ENCODE measurements at regions not wholly inside any gene's neighbourhood (a gene's known extent, or its start where the extent isn't known, plus 50 kb on each side); places are given as distances from the start of the nearest gene placed in this dataset.
"Not testable (repeated sequence)": the region's sequence is repeated elsewhere in the genome, so short reads cannot be mapped to it uniquely, and the experiment has no call there.

DNA sequence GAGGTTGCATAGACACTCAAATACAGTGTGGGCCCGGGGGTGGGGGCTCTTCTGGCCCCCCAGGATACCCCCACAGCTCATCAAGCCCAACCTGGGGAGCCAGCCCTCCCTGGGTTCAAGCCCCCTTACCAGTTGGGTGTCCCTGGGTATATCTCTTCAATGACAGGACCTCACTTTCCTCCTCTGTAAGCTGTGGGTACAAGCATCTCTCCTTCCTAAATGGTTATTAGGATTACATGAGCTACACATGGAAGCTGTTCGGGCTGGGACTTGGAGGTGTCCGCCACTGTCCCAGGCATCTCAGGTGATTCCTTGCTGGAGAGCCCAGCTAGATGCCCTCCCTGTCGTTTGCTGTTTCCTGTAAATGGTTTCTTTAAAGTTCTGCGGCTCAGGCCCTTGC lies 103.5 kb downstream of the CRLF3 start:
- not testable (repeated sequence) for H3K4me1 ChIP-seq (ENCODE audit: control insufficient read depth, insufficient read depth, low read length, poor library complexity, severe bottlenecking); H3K4me3 ChIP-seq (ENCODE audit: insufficient read depth, low read depth, low read length, poor library complexity, severe bottlenecking); H3K9me3 ChIP-seq (ENCODE audit: control insufficient read depth, low read length); H3K27ac ChIP-seq (ENCODE audit: insufficient read depth, low read length, poor library complexity, severe bottlenecking); DNase-seq; H3K27me3 ChIP-seq (replicated peaks; ENCODE audit: control insufficient read depth, insufficient read depth, low read length, poor library complexity, severe bottlenecking); H3K36me3 ChIP-seq (ENCODE audit: control insufficient read depth, insufficient read depth, low read length)

DNA sequence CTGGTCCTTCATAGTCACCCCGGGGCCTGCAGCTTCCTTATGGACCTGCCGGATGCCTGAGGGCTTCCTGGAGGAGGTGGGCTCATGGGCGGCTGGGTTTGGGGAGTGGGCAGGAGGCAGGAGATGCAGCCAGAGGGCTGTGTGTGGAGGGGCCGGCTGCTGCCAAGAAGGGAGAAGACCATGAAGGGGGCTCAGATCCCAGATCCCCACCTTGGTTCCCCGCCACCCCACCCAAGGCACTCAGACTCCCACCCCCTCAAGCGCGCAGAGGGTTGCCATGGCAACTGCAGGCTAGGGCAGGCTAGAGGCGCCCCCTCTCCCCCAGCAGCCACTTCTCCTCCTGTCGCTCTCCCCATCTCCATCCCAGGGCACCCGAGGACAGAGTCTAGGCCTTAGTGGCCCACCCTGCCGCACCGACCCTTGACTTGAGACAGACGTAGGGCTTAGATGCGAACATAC lies 104.5 kb downstream of the CRLF3 start:
- no peaks in the 10 kb centered on the region for H3K27me3 ChIP-seq (replicated peaks; ENCODE audit: control insufficient read depth, insufficient read depth, low read length, poor library complexity, severe bottlenecking)
- no peaks in the 10 kb centered on the region for H3K9me3 ChIP-seq (ENCODE audit: control insufficient read depth, low read length)
- no peak overlapping the region for H3K4me3 ChIP-seq (ENCODE audit: insufficient read depth, low read depth, low read length, poor library complexity, severe bottlenecking)
- no peaks in the 10 kb centered on the region for H3K4me1 ChIP-seq (ENCODE audit: control insufficient read depth, insufficient read depth, low read length, poor library complexity, severe bottlenecking)
- H3K27ac ChIP-seq (ENCODE audit: insufficient read depth, low read length, poor library complexity, severe bottlenecking), result no peak overlapping the region
- H3K36me3 ChIP-seq (ENCODE audit: control insufficient read depth, insufficient read depth, low read length), result no peaks in the 10 kb centered on the region
- no peak for DNase-seq

DNA sequence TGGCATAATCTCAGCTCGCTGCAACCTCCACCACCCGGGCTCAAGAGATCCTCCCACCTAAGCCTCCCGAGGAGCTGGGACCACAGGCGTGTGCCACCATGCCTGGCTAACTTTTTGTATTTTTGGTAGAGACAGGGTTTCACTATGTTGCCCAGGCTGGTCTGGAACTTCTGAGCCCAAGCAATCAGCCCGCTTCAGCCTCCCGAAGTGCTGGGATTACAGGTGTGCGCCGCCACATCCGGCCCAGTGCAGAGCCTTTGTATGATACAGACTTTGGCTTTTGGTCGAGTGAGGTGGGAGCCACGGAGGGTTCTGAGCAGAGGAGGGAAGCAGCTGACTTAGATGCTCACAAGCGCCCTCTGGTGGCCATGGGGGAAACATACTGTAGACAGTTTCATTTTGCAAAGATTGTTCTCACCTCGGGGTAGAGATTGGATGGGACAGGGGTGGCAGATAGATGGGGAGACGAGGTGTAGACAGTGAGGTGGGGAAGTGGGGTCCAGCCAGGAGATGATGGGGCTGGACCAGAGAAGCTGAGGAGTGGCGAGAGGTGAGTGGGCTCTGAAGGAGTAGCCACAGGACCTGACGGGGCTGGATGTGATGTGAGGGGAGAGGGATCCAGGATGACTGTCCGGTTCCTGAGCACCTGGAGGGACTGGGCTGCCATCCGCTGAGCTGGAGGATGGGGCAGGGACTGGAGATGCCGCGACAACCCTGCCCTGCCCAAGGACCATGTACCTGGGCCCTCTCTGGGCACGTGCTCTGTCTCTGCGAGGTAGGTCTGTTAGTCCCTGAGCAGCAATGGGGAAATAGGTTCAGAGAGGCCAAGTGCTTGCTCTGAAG lies 105.1 kb downstream of the CRLF3 start:
- H3K9me3 ChIP-seq (ENCODE audit: control insufficient read depth, low read length); H3K4me3 ChIP-seq (ENCODE audit: insufficient read depth, low read depth, low read length, poor library complexity, severe bottlenecking); H3K4me1 ChIP-seq (ENCODE audit: control insufficient read depth, insufficient read depth, low read length, poor library complexity, severe bottlenecking); H3K27me3 ChIP-seq (replicated peaks; ENCODE audit: control insufficient read depth, insufficient read depth, low read length, poor library complexity, severe bottlenecking); H3K36me3 ChIP-seq (ENCODE audit: control insufficient read depth, insufficient read depth, low read length); H3K27ac ChIP-seq (ENCODE audit: insufficient read depth, low read length, poor library complexity, severe bottlenecking): not testable (repeated sequence)
- DNase-seq, result peak; percentile 48 to 67 (median 57)

DNA sequence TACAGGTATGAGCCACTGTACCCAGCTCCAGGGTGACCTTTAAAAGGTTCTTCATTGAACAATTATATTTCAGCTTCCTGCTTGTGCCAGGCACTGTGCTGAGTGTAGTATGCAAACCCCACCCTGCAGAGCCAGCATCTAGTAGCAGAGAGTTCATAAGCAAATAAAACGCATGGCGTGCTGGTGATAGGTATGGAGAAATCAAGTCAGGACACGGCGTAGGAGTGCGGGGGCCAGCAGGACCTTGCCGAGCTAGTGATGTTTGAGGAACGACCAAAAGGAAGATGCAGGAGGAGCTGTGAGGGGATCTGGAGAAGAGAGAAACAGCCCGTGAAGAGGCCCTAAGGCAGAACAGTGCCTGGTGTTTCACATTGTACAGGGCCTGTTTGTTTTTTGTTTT lies 105.8 kb downstream of the CRLF3 start:
- H3K4me1 ChIP-seq (ENCODE audit: control insufficient read depth, insufficient read depth, low read length, poor library complexity, severe bottlenecking); H3K27me3 ChIP-seq (replicated peaks; ENCODE audit: control insufficient read depth, insufficient read depth, low read length, poor library complexity, severe bottlenecking); H3K9me3 ChIP-seq (ENCODE audit: control insufficient read depth, low read length); H3K36me3 ChIP-seq (ENCODE audit: control insufficient read depth, insufficient read depth, low read length); H3K4me3 ChIP-seq (ENCODE audit: insufficient read depth, low read depth, low read length, poor library complexity, severe bottlenecking); DNase-seq; H3K27ac ChIP-seq (ENCODE audit: insufficient read depth, low read length, poor library complexity, severe bottlenecking): not testable (repeated sequence)

DNA sequence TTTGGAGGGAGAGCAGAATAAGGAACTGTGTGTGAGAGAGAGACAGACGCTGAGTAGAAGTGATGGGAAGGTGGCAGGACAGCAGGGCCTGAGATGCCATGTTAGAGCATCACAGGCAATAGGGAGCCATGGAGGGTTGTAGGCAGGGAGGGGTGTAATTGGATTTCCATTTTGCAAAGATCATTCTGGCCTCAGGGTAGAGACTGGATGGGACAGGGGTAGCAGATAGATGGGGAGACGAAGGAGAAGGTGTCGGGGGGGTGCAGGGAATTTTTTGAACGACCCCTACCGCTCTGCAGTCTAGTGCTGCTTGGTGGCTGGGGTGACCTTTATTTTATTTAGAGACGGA lies 106.4 kb downstream of the CRLF3 start:
- not testable (repeated sequence) for H3K36me3 ChIP-seq (ENCODE audit: control insufficient read depth, insufficient read depth, low read length); H3K27me3 ChIP-seq (replicated peaks; ENCODE audit: control insufficient read depth, insufficient read depth, low read length, poor library complexity, severe bottlenecking); DNase-seq; H3K27ac ChIP-seq (ENCODE audit: insufficient read depth, low read length, poor library complexity, severe bottlenecking); H3K4me1 ChIP-seq (ENCODE audit: control insufficient read depth, insufficient read depth, low read length, poor library complexity, severe bottlenecking); H3K4me3 ChIP-seq (ENCODE audit: insufficient read depth, low read depth, low read length, poor library complexity, severe bottlenecking); H3K9me3 ChIP-seq (ENCODE audit: control insufficient read depth, low read length)

DNA sequence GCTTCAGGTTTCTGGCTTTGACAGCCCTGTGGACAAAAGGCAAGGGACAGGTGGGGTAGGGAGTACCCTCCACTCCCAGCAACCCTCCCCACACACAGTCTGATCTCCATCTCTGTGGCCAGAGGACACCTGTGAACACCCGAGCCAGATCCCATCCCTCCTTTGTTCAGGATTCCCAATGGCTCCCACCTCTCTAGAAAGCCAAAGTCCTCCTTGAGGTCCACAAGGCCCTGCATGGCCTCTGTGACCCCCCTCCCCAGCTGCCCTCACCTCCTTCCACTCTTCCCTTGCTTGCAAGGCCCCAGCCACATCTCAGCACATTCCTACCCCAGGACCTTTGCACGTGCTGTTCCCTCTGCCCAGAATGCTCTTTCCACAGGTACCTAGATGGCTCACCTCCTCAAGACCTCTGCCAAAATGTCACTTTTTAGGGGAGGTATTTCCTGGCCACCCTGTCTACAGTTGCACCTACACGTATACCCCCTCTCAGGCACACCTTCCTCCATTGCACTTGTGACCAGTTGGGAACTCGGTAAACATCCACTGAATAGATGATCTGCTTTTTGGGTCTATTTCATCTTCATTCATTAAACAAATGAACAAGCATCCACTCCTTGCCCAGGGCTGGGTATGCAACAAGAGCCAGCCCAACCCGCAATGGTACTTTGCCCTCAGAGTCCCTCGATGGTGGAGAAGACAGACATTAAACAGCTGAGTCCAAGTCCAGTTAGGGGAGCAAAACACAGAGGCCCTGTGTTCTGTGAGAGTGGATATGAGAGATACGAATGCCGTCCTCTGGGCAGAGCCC lies 107.0 kb downstream of the CRLF3 start:
- Histone ChIP-seq H3K36me3 (ENCODE audit: control insufficient read depth, insufficient read depth, low read length) (no peaks in the 10 kb centered on the region), H3K27me3 (replicated peaks; ENCODE audit: control insufficient read depth, insufficient read depth, low read length, poor library complexity, severe bottlenecking) (no peaks in the 10 kb centered on the region), H3K27ac (ENCODE audit: insufficient read depth, low read length, poor library complexity, severe bottlenecking) (no peak overlapping the region), H3K4me1 (ENCODE audit: control insufficient read depth, insufficient read depth, low read length, poor library complexity, severe bottlenecking) (no peaks in the 10 kb centered on the region), H3K9me3 (ENCODE audit: control insufficient read depth, low read length) (no peaks in the 10 kb centered on the region), H3K4me3 (ENCODE audit: insufficient read depth, low read depth, low read length, poor library complexity, severe bottlenecking) (no peak overlapping the region)
- no peak for DNase-seq

DNA sequence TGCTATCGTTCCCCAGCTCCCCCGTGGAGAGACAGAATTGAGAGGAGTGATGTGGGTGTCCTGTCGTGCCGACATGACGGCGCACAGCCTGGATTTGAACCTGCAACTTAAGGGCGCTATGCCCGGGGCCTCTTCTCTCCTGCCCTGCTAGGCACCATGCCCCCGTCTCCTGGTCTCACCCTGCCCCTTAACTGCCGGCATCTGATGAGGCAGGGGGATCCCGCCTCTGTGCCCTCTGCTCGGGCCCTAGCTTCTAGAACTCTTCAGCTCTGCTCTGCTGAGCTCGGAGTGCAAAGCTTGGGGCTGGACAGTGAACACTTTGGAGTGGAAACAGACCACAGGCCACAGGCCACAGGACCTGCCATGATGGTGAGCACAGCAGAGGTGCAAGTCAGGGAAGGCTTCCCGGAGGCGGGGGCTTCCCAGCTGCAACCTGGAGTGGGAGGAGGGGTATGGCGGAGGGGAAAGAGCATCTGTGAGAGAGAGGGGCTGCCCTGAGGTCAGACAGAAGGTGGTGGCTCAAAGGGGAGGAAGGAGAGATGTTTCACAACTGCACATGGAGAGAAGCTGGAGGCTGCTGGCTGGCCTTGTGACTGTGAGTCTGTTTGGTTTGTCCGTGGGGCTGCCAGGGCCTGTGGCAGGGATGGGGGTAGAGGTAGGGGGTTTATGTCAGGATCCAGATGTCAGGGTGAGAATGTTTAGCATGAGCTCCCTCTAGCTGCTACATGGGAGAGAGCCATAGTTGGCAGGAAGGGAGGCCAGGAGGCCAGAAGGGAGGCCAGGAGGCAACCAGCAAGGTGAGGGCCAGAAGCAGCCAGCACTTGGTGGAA lies 107.8 kb downstream of the CRLF3 start:
- Histone ChIP-seq H3K4me3 (ENCODE audit: insufficient read depth, low read depth, low read length, poor library complexity, severe bottlenecking) (no peak overlapping the region), H3K36me3 (ENCODE audit: control insufficient read depth, insufficient read depth, low read length) (no peaks in the 10 kb centered on the region), H3K27me3 (replicated peaks; ENCODE audit: control insufficient read depth, insufficient read depth, low read length, poor library complexity, severe bottlenecking) (no peaks in the 10 kb centered on the region), H3K4me1 (ENCODE audit: control insufficient read depth, insufficient read depth, low read length, poor library complexity, severe bottlenecking) (no peaks in the 10 kb centered on the region), H3K9me3 (ENCODE audit: control insufficient read depth, low read length) (no peaks in the 10 kb centered on the region), H3K27ac (ENCODE audit: insufficient read depth, low read length, poor library complexity, severe bottlenecking) (no peak overlapping the region)
- DNase-seq, result no peak

DNA sequence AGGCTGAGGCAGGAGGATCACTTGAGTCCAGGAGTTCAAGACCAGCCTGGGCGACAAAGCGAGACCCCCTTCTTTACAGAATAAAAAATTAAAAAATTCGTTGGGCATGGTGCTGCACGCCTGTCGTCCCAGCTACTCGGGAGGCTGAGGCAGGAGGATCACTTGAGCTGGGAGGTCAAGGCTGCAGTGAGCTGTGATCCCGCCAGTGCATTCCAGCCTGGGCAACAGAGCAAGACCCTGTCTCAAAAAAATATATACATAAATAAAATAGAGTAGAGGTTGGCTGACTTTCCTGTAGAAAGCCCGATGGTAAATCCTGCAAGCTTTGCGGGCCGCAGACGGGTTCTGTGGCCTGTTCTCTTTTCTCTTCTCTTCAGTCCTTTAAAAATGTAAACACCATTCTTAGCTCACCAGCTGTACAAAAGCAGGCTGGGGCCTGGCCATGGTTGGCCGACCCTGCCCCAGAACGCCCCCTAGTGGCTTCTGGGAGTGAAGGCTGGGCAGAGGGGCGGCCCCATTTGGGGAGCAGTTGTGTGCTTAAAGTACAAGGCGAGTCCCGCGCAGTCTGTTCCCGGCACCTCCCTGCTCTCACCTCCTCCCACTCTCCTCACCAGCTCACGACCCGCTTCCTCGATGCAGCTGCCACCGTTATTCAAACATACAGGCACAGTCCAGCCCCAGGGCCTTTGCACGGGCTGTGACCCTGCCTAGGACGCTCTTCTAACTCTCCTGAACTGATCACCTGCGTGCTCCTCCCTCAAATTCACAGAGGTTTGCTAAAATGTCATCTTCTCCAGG lies 109.5 kb downstream of the CRLF3 start:
- H3K4me3 ChIP-seq (ENCODE audit: insufficient read depth, low read depth, low read length, poor library complexity, severe bottlenecking); H3K27me3 ChIP-seq (replicated peaks; ENCODE audit: control insufficient read depth, insufficient read depth, low read length, poor library complexity, severe bottlenecking); H3K9me3 ChIP-seq (ENCODE audit: control insufficient read depth, low read length); H3K4me1 ChIP-seq (ENCODE audit: control insufficient read depth, insufficient read depth, low read length, poor library complexity, severe bottlenecking); H3K27ac ChIP-seq (ENCODE audit: insufficient read depth, low read length, poor library complexity, severe bottlenecking); H3K36me3 ChIP-seq (ENCODE audit: control insufficient read depth, insufficient read depth, low read length): not testable (repeated sequence)
- peak in 2 of 3 donors; percentile 23 to 30 for DNase-seq

DNA sequence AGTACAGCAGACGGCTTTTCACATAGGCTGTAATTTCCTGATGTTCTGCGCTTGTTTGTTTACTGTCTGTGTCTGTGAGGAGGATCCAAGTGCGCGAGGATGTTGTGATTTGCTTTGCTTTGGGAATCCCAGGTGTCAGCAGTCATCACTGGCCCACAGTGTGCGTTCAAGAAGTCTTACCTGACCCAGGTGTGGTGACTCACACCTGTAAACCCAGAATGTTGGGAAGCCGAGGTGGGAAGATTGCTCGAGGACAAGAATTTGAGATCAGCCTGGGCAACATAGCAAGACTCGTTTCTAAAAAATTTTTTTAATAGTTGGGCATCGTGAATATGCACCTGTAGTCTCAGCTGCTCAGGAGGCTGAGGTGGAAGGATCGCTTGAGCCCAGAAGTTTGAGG lies 110.7 kb downstream of the CRLF3 start:
- not testable (repeated sequence) for H3K4me1 ChIP-seq (ENCODE audit: control insufficient read depth, insufficient read depth, low read length, poor library complexity, severe bottlenecking); H3K27ac ChIP-seq (ENCODE audit: insufficient read depth, low read length, poor library complexity, severe bottlenecking); H3K4me3 ChIP-seq (ENCODE audit: insufficient read depth, low read depth, low read length, poor library complexity, severe bottlenecking); H3K27me3 ChIP-seq (replicated peaks; ENCODE audit: control insufficient read depth, insufficient read depth, low read length, poor library complexity, severe bottlenecking); H3K9me3 ChIP-seq (ENCODE audit: control insufficient read depth, low read length); H3K36me3 ChIP-seq (ENCODE audit: control insufficient read depth, insufficient read depth, low read length); DNase-seq

All from effector memory CD4-positive, alpha-beta T cell (primary cell).